H9 (cell line): ENCODE measurements at regions not wholly inside any gene's neighbourhood (a gene's known extent, or its start where the extent isn't known, plus 50 kb on each side); places are given as distances from the start of the nearest gene placed in this dataset.
"Not testable (repeated sequence)": the region's sequence is repeated elsewhere in the genome, so short reads cannot be mapped to it uniquely, and the experiment has no call there.

Source experiments
- DNase-seq: peaks from one replicate; pipeline ENCODE4 v3.0.0-alpha.2; 2017
- H2AFZ ChIP-seq: one replicate; pipeline ENCODE4 v1.6.1; 2013; ENCODE audit warnings: mild to moderate bottlenecking, low read length, control low read depth, moderate library complexity
- H2AK5ac ChIP-seq: 2 replicates; pipeline ENCODE4 v1.6.1; 2013; ENCODE audit warnings: low read length, control low read depth, mixed read lengths; ENCODE audit not compliant: insufficient read length
- H2BK120ac ChIP-seq: one replicate; pipeline ENCODE4 v1.6.1; 2013; ENCODE audit warnings: low read depth, mild to moderate bottlenecking, low read length, control low read depth, inconsistent platforms; ENCODE audit not compliant: poor library complexity, severe bottlenecking
- H2BK12ac ChIP-seq: 2 replicates; pipeline ENCODE4 v1.6.1; 2013; ENCODE audit warnings: low read length, control low read depth, mixed read lengths, low read depth; ENCODE audit not compliant: insufficient read length
- H2BK15ac ChIP-seq: 2 replicates; pipeline ENCODE4 v1.6.1; 2013; ENCODE audit warnings: low read depth, low read length, control low read depth
- H2BK20ac ChIP-seq: one replicate; pipeline ENCODE4 v1.6.1; 2013; ENCODE audit warnings: low read depth, mild to moderate bottlenecking, low read length, control low read depth, inconsistent platforms; ENCODE audit not compliant: poor library complexity, severe bottlenecking
- H2BK5ac ChIP-seq: 2 replicates; pipeline ENCODE4 v1.6.1; 2013; ENCODE audit warnings: low read length, control low read depth, mixed read lengths; ENCODE audit not compliant: insufficient read length
- H3K14ac ChIP-seq: 2 replicates; pipeline ENCODE4 v1.6.1; 2013; ENCODE audit warnings: low read length, control low read depth; ENCODE audit not compliant: insufficient read depth
- H3K18ac ChIP-seq: 2 replicates; pipeline ENCODE4 v1.6.1; 2013; ENCODE audit warnings: low read depth, mild to moderate bottlenecking, mixed read lengths, low read length, control low read depth; ENCODE audit not compliant: insufficient read length
- H3K23ac ChIP-seq: 2 replicates; pipeline ENCODE4 v1.6.1; 2013; ENCODE audit warnings: low read length, control low read depth, mixed read lengths, low read depth; ENCODE audit not compliant: insufficient read length
- H3K23me2 ChIP-seq: 2 replicates; pipeline ENCODE4 v1.6.1; 2013; ENCODE audit warnings: low read depth, mild to moderate bottlenecking, mixed read lengths, low read length, control low read depth; ENCODE audit not compliant: insufficient read length, poor library complexity, severe bottlenecking
- H3K27ac ChIP-seq: 2 replicates; pipeline ENCODE4 v1.5.1; 2013; ENCODE audit warnings: low read length, control low read depth, mixed read lengths, low read depth; ENCODE audit not compliant: insufficient read length
- H3K27me3 ChIP-seq: 2 replicates; pipeline ENCODE4 v1.6.1; 2013; ENCODE audit warnings: low read length, control low read depth, inconsistent platforms; ENCODE audit not compliant: insufficient read depth
- H3K4ac ChIP-seq: 2 replicates; pipeline ENCODE4 v1.6.1; 2013; ENCODE audit warnings: low read depth, mild to moderate bottlenecking, control low read depth, inconsistent platforms, low read length, moderate library complexity
- H3K4me1 ChIP-seq: 2 replicates; pipeline ENCODE4 v1.6.1; 2013; ENCODE audit warnings: low read length, control low read depth, inconsistent platforms; ENCODE audit not compliant: insufficient read depth
- H3K4me2 ChIP-seq: 2 replicates; pipeline ENCODE4 v1.6.1; 2013; ENCODE audit warnings: low read length, control low read depth, mixed read lengths; ENCODE audit not compliant: insufficient read length, insufficient read depth
- H3K56ac ChIP-seq: 2 replicates; pipeline ENCODE4 v1.6.1; 2013; ENCODE audit warnings: low read depth, mild to moderate bottlenecking, mixed read lengths, low read length, control low read depth; ENCODE audit not compliant: insufficient read length
- H3K79me1 ChIP-seq: 2 replicates; pipeline ENCODE4 v1.6.1; 2013; ENCODE audit warnings: low read depth, mild to moderate bottlenecking, moderate library complexity, low read length, control low read depth, inconsistent platforms; ENCODE audit not compliant: insufficient read depth, poor library complexity, severe bottlenecking
- H3K79me2 ChIP-seq: 2 replicates; pipeline ENCODE4 v1.6.1; 2013; ENCODE audit warnings: low read length, control low read depth, inconsistent platforms; ENCODE audit not compliant: insufficient read depth
- H3K9ac ChIP-seq: 2 replicates; pipeline ENCODE4 v1.6.1; 2013; ENCODE audit warnings: low read length, control low read depth, mixed read lengths; ENCODE audit not compliant: insufficient read length; ENCODE audit errors: extremely low read depth
- H3K9me3 ChIP-seq: one replicate; pipeline ENCODE4 v1.6.1; 2013; ENCODE audit warnings: low read depth, low read length, inconsistent platforms; ENCODE audit not compliant: control insufficient read depth
- H3T11ph ChIP-seq: one replicate; pipeline ENCODE4 v1.6.1; 2013; ENCODE audit warnings: mild to moderate bottlenecking, low read length, control low read depth, inconsistent platforms
- H4K20me1 ChIP-seq: one replicate; pipeline ENCODE4 v1.6.1; 2013; ENCODE audit not compliant: control insufficient read depth, insufficient read length, insufficient read depth
- H4K5ac ChIP-seq: 2 replicates; pipeline ENCODE4 v1.6.1; 2013; ENCODE audit warnings: low read depth, mild to moderate bottlenecking, mixed read lengths, low read length, control low read depth; ENCODE audit not compliant: insufficient read length
- H4K8ac ChIP-seq: replicated peaks from 2 replicates; pipeline ENCODE4 v1.6.1; 2013; ENCODE audit warnings: low read length, control low read depth, mixed read lengths, low read depth; ENCODE audit not compliant: insufficient read length
- H4K91ac ChIP-seq: 2 replicates; pipeline ENCODE4 v1.6.1; 2013; ENCODE audit warnings: low read depth, mild to moderate bottlenecking, moderate library complexity, mixed read lengths, low read length, control low read depth; ENCODE audit not compliant: insufficient read length
- H3K27ac Mint-ChIP-seq, 3 experiments: 2 replicates in 2 of 3; 3 replicates in 1 of 3; pipeline ENCODE4 v1.8.0; 2020 to 2021; ENCODE audit warnings: mixed read lengths in 3 of 3, mild to moderate bottlenecking in 1 of 3, moderate library complexity in 1 of 3
- H3K27me3 Mint-ChIP-seq: 2 replicates; pipeline ENCODE4 v1.8.0; 2021; ENCODE audit warnings: low read depth, mild to moderate bottlenecking, moderate library complexity, mixed read lengths
- H3K36me3 Mint-ChIP-seq, 3 experiments: 2 replicates in 2 of 3; 3 replicates in 1 of 3; pipeline ENCODE4 v1.8.0; 2020 to 2021; ENCODE audit warnings: low read depth in 3 of 3, mixed read lengths in 3 of 3; ENCODE audit not compliant: insufficient read depth in 1 of 3
- H3K4me1 Mint-ChIP-seq, 2 experiments: 2 replicates each; pipeline ENCODE4 v1.8.0; 2020; ENCODE audit warnings: mixed read lengths in 2 of 2
- H3K4me3 Mint-ChIP-seq, 2 experiments: 2 replicates in 1 of 2; 3 replicates in 1 of 2; pipeline ENCODE4 v1.8.0; 2020 to 2021; ENCODE audit warnings: mild to moderate bottlenecking in 2 of 2, mixed read lengths in 2 of 2, moderate library complexity in 1 of 2
- H3K9me3 Mint-ChIP-seq, 2 experiments: 2 replicates in 1 of 2; 3 replicates in 1 of 2; pipeline ENCODE4 v1.8.0; 2020; ENCODE audit warnings: mild to moderate bottlenecking in 2 of 2, mixed read lengths in 2 of 2, moderate library complexity in 1 of 2
- WGBS: extraction: QIAGEN DNeasy Blood & Tissue Kit; methylation state at CpG from one replicate; pipeline ENCODE4 v1.1.7; 2013; ENCODE audit warnings: missing lambda C conversion rate, low lambda C conversion rate, mixed read lengths; ENCODE audit not compliant: insufficient read length; ENCODE audit errors: extremely low coverage; 5-methylcytosine and 5-hydroxymethylcytosine counted together

DNA sequence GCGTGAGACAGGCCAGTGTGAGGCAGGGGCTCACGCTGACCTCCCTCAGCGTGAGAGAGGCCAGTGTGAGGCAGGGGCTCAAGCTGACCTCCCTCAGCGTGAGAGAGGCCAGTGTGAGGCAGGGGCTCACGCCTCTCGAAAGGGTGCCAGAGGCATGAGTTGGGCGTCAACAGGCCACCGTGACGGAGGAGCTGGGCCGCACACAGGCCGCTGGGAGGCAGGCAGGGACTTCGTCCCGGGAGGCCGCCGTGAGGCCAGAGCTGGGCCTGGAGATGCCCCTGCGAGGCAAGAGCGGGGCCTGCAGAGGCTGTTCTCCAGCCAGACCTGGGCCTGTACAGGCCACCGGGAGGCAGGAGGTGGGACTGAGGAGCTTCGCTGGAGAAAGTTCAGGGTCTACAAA is 305.7 kb downstream of the ZNF479 start:
- not testable (repeated sequence) for H4K20me1 ChIP-seq, H3K23ac ChIP-seq, H2BK120ac ChIP-seq, H2BK5ac ChIP-seq, H3K4me1 ChIP-seq, H3K4me2 ChIP-seq, H3K4me3 Mint-ChIP-seq, H4K8ac ChIP-seq, H3K18ac ChIP-seq, H2BK12ac ChIP-seq, H4K5ac ChIP-seq, H4K91ac ChIP-seq, H3K4ac ChIP-seq, H2AK5ac ChIP-seq, DNase-seq, H3K27me3 Mint-ChIP-seq, H3K79me1 ChIP-seq, H3K27ac ChIP-seq, H3K56ac ChIP-seq, H3K23me2 ChIP-seq, H3K4me1 Mint-ChIP-seq, H3K36me3 Mint-ChIP-seq, H3K79me2 ChIP-seq, H3K27ac Mint-ChIP-seq, H2BK15ac ChIP-seq, H2AFZ ChIP-seq, H3K9ac ChIP-seq, H3T11ph ChIP-seq, H3K27me3 ChIP-seq, H3K14ac ChIP-seq, H3K9me3 ChIP-seq, H2BK20ac ChIP-seq
- WGBS: no CpG with 5 or more reads among the region's 19 CpGs
- peaks cover 34 to 42% of the 10 kb centered on the region in 2 experiments for H3K9me3 Mint-ChIP-seq

- not testable (repeated sequence) for DNase-seq, H3K4me1 ChIP-seq, H2AK5ac ChIP-seq, H3K23me2 ChIP-seq, H2BK20ac ChIP-seq, H3K27me3 Mint-ChIP-seq, H3K4me2 ChIP-seq, H3K18ac ChIP-seq, H2BK12ac ChIP-seq, H3K36me3 Mint-ChIP-seq, H3T11ph ChIP-seq, H4K91ac ChIP-seq, H3K4me1 Mint-ChIP-seq, H3K23ac ChIP-seq, H2AFZ ChIP-seq, H4K5ac ChIP-seq, H3K9ac ChIP-seq, H3K79me1 ChIP-seq, H3K4ac ChIP-seq, H3K56ac ChIP-seq, H2BK15ac ChIP-seq, H3K9me3 ChIP-seq, H3K27ac Mint-ChIP-seq, H3K27ac ChIP-seq, H2BK120ac ChIP-seq, H3K79me2 ChIP-seq, H3K14ac ChIP-seq, H3K27me3 ChIP-seq, H4K20me1 ChIP-seq, H3K4me3 Mint-ChIP-seq, H4K8ac ChIP-seq, H2BK5ac ChIP-seq
- no CpG with 5 or more reads among the region's 38 CpGs for WGBS
- peaks cover 31 to 39% of the 10 kb centered on the region in 2 experiments for H3K9me3 Mint-ChIP-seq
Observed at GRCh38 chr7:56825756-56826540, 306.3 kb downstream of the ZNF479 start.
